A549 (cell line): ENCODE measurements at regions not wholly inside any gene's neighbourhood (a gene's known extent, or its start where the extent isn't known, plus 50 kb on each side); places are given as distances from the start of the nearest gene placed in this dataset.

ENCODE experiments used
- CTCF ChIP-seq: fragments of >200 bp; sonication (Bioruptor Twin); formaldehyde crosslinking; IDR thresholded peaks from 3 replicates; pipeline ENCODE4 v1.5.1; 2016
- E2F6 ChIP-seq: IDR thresholded peaks from 2 replicates; pipeline ENCODE4 v1.6.1; 2012; ENCODE audit warnings: low read depth, borderline replicate concordance
- POLR2A ChIP-seq: IDR thresholded peaks from 2 replicates; pipeline ENCODE4 v1.6.1; 2012; ENCODE audit warnings: mild to moderate bottlenecking, low read length
- POLR2AphosphoS2 ChIP-seq: conservative IDR thresholded peaks from 2 replicates; pipeline ENCODE4 v1.6.1; 2012; ENCODE audit warnings: low read length, improper control_type of control experiment, inconsistent platforms
- RAD21 ChIP-seq, 2 experiments: fragments of >200 bp in 1 of 2; sonication (Bioruptor Twin) in 1 of 2; formaldehyde crosslinking in 1 of 2; IDR thresholded peaks in 1 of 2; conservative IDR thresholded peaks in 1 of 2; 2 replicates in 1 of 2; 3 replicates in 1 of 2; pipeline ENCODE4 v1.6.1; 2012 to 2018; ENCODE audit warnings: inconsistent platforms in 1 of 2
- USF2 ChIP-seq: fragments of 450-650 bp; IDR thresholded peaks from 2 replicates; pipeline ENCODE4 v1.6.1; 2014; ENCODE audit warnings: antibody characterized with exemption

- TF ChIP-seq CTCF (no peak), E2F6 (no peak), RAD21 (conservative IDR thresholded peaks at IDR 0.05 in 1 of 2, IDR thresholded peaks at IDR 0.05 in 1 of 2) (no peak), POLR2AphosphoS2 (no peak), USF2 (no peak), POLR2A (no peak)
These were observed 2486.0 kb upstream of the PCDH20 start for GRCh38 chr13:63901630-63902029.
